ENCODE measurements at regions not wholly inside any gene's neighbourhood (a gene's known extent, or its start where the extent isn't known, plus 50 kb on each side); places are given as distances from the start of the nearest gene placed in this dataset.

DNA sequence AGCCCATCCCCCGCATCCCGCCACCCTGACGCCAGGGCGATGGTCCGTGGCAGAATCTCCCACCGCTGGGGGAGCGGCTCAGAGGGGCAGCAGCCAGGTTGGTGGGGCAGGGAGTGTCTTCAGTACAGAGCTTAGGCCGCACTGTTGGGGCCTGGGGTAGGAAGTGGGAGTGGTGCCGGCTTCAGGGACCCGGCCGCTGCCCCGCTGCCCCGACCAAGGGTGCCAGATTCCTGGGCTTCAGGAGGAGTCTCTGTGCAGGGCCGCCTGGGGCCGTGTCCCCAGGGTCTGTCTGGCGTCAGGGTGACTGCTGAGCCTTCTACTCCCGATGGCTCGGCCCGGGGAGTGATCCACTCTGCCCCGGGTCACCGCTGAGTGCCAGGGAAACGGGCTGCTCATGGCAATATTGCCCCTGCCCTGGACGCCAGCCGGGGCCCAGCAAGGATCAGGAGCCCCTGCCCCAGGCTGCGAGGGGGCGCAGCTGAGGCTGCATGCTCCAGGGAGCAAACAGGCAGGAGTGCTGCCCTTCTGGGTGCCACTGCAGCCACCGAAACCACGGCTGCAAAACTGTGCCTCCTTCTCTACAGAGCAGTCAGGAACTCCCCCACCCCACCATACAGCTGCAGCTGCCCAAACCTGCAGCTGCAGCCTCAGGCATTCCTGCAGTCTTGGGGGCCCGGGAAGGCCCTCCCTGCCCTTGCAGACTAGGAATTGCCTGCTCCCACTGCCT is 1206.1 kb downstream of the ARAP2 start:
- no peak overlapping the region for H3K4ac ChIP-seq (replicated peaks; ENCODE audit: insufficient read length, low read depth, low read length)
- DNase-seq (ENCODE audit: low read depth in 1 of 2, low spot score in 2 of 2), result no peak
- TF ChIP-seq SRF (IDR thresholded peaks at IDR 0.05; ENCODE audit: low read depth, low read length) (no peak), RNF2 (IDR thresholded peaks at IDR 0.05; ENCODE audit: borderline replicate concordance, low read depth, low read length, missing control alignments, poor library complexity, severe bottlenecking) (no peak), RBBP5 (IDR thresholded peaks at IDR 0.05; ENCODE audit: borderline replicate concordance, low read depth, low read length) (no peak)

More for the DNA sequence above, 1206.1 kb downstream of the ARAP2 start:
- Histone ChIP-seq H3K56ac (replicated peaks; ENCODE audit: insufficient read length, low read depth, low read length) (no peak overlapping the region), H2BK120ac (replicated peaks; ENCODE audit: low read depth, low read length) (no peak overlapping the region), H3K36me3 (ENCODE audit: control insufficient read depth in 2 of 4, insufficient read depth in 4 of 4, low read length in 3 of 4) (no peaks in the 10 kb centered on the region), H2AK5ac (ENCODE audit: low read depth, low read length) (no peak overlapping the region), H4K91ac (replicated peaks; ENCODE audit: insufficient read length, low read length) (no peak overlapping the region), H3K9me3 (ENCODE audit: insufficient read depth in 2 of 2, low read depth in 1 of 2, low read length in 1 of 2) (no peaks in the 10 kb centered on the region), H2BK5ac (ENCODE audit: low read depth, low read length) (no peak overlapping the region), H3K4me3 (ENCODE audit: extremely low read depth in 1 of 4, insufficient read depth in 2 of 4, low read depth in 3 of 4, low read length in 4 of 4) (no peak overlapping the region), H4K8ac (ENCODE audit: extremely low read depth, insufficient read depth, low read length) (peak overlapping the region; percentile 25; the same call in 1 of the 2 replicates), H3K23me2 (ENCODE audit: low read depth, low read length) (no peaks in the 10 kb centered on the region), H3K23ac (ENCODE audit: insufficient read length) (no peak overlapping the region), H3K14ac (ENCODE audit: insufficient read length) (no peak overlapping the region), H2AFZ (ENCODE audit: low read length) (peak overlapping the region; percentile 44; the same call in 1 of the 2 replicates), H3K79me1 (ENCODE audit: low read depth, low read length) (no peaks in the 10 kb centered on the region), H3K27ac (ENCODE audit: low read depth, low read length) (no peak overlapping the region), H4K5ac (ENCODE audit: insufficient read length, low read depth, low read length) (no peak overlapping the region), H2BK20ac (ENCODE audit: low read length) (no peak overlapping the region), H2BK12ac (ENCODE audit: low read depth, low read length) (no peak overlapping the region), H3K79me2 (ENCODE audit: control insufficient read depth in 1 of 2, insufficient read depth in 2 of 2, low read length in 2 of 2) (no peaks in the 10 kb centered on the region), H3K4me1 (replicated peaks in 1 of 4; ENCODE audit: control insufficient read depth in 3 of 4, insufficient read depth in 4 of 4, low read length in 3 of 4) (no peaks in the 10 kb centered on the region), H3K9ac (replicated peaks in 1 of 4; ENCODE audit: extremely low read depth in 1 of 4, low read depth in 3 of 4, low read length in 3 of 4) (no peak overlapping the region), H3K27me3 (replicated peaks in 1 of 4; ENCODE audit: control insufficient read depth in 3 of 4, extremely low read depth in 1 of 4, insufficient read depth in 3 of 4, low read length in 3 of 4) (no peaks in the 10 kb centered on the region), H4K20me1 (replicated peaks in 1 of 2; ENCODE audit: control insufficient read depth in 1 of 2, insufficient read depth in 2 of 2, low read length in 2 of 2) (no peaks in the 10 kb centered on the region), H3K18ac (ENCODE audit: extremely low read depth, low read length) (no peak overlapping the region), H2BK15ac (ENCODE audit: low read length) (no peak overlapping the region), H3K4me2 (ENCODE audit: insufficient read depth in 1 of 2, low read depth in 2 of 2, low read length in 2 of 2) (no peak overlapping the region)
- POLR2A ChIA-PET (ENCODE audit: partially characterized antibody), result no interaction called here
- FAIRE-seq, result no peak
- CTCF ChIA-PET (ENCODE audit: partially characterized antibody), result no interaction called here
- WGBS, 2 experiments (ENCODE audit: extremely low coverage in 1 of 2, insufficient coverage in 1 of 2, insufficient read length in 1 of 2, insufficient replicate concordance in 2 of 2, low coverage in 1 of 2, low lambda C conversion rate in 2 of 2, missing lambda C conversion rate in 1 of 2), result 95% methylated on average over 28 of the region's 29 CpGs; no CpG with 5 or more reads in 1 of the 2 experiments
